Neuronal stem cell (in vitro differentiated cells): ENCODE measurements at regions not wholly inside any gene's neighbourhood (a gene's known extent, or its start where the extent isn't known, plus 50 kb on each side); places are given as distances from the start of the nearest gene placed in this dataset.

Experiments
- DNase-seq: peaks from one replicate; pipeline ENCODE4 v3.0.0-alpha.2; 2013; ENCODE audit warnings: low spot score
- H2AFZ ChIP-seq: one replicate; pipeline ENCODE4 v1.6.1; 2013; ENCODE audit warnings: mild to moderate bottlenecking, low read length, inconsistent platforms
- H2AK5ac ChIP-seq: 2 replicates; pipeline ENCODE4 v1.6.1; 2013; ENCODE audit warnings: low read depth, mild to moderate bottlenecking, inconsistent platforms, low read length, moderate library complexity, mixed read lengths
- H2BK120ac ChIP-seq: 2 replicates; pipeline ENCODE4 v1.6.1; 2013; ENCODE audit warnings: low read depth, mild to moderate bottlenecking, inconsistent platforms, low read length, moderate library complexity, mixed read lengths
- H2BK12ac ChIP-seq: one replicate; pipeline ENCODE4 v1.6.1; 2013; ENCODE audit warnings: low read length, inconsistent platforms
- H2BK15ac ChIP-seq: 2 replicates; pipeline ENCODE4 v1.6.1; 2013; ENCODE audit warnings: mild to moderate bottlenecking, low read length, inconsistent platforms, mixed read lengths
- H2BK5ac ChIP-seq: one replicate; pipeline ENCODE4 v1.6.1; 2013; ENCODE audit warnings: inconsistent platforms, mild to moderate bottlenecking, low read length, moderate library complexity
- H3K14ac ChIP-seq: one replicate; pipeline ENCODE4 v1.6.1; 2013; ENCODE audit warnings: low read length, inconsistent platforms
- H3K18ac ChIP-seq: 2 replicates; pipeline ENCODE4 v1.6.1; 2013; ENCODE audit warnings: low read length, inconsistent platforms
- H3K23ac ChIP-seq: 2 replicates; pipeline ENCODE4 v1.6.1; 2013; ENCODE audit warnings: low read depth, mild to moderate bottlenecking, mixed read lengths, low read length, inconsistent platforms; ENCODE audit not compliant: poor library complexity
- H3K27ac ChIP-seq: replicated peaks from 3 replicates; pipeline ENCODE4 v1.5.1; 2013; ENCODE audit warnings: low read length, inconsistent platforms
- H3K27me3 ChIP-seq, 3 experiments: 2 replicates each; pipeline ENCODE4 v1.6.1; 2013; ENCODE audit warnings: low read length in 3 of 3, mild to moderate bottlenecking in 2 of 3, inconsistent platforms in 1 of 3, low read depth in 1 of 3, mixed read lengths in 1 of 3, moderate library complexity in 1 of 3; ENCODE audit not compliant: control insufficient read depth in 3 of 3, insufficient read depth in 3 of 3
- H3K36me3 ChIP-seq, 2 donors: replicated peaks in 1 of 2; 2 replicates each; pipeline ENCODE4 v1.6.1; 2013; ENCODE audit warnings: low read length in 2 of 2; ENCODE audit not compliant: control insufficient read depth in 2 of 2, insufficient read depth in 2 of 2
- H3K4ac ChIP-seq: 2 replicates; pipeline ENCODE4 v1.6.1; 2013; ENCODE audit warnings: inconsistent platforms, mild to moderate bottlenecking, low read length, moderate library complexity
- H3K4me1 ChIP-seq, 2 donors: 1 replicate in 1 of 2; 2 replicates in 1 of 2; pipeline ENCODE4 v1.6.1; 2013; ENCODE audit warnings: low read length in 2 of 2, low read depth in 1 of 2; ENCODE audit not compliant: control insufficient read depth in 2 of 2, insufficient read depth in 1 of 2
- H3K4me2 ChIP-seq: one replicate; pipeline ENCODE4 v1.6.1; 2013; ENCODE audit warnings: mild to moderate bottlenecking, low read length, inconsistent platforms; ENCODE audit not compliant: insufficient read depth, poor library complexity, severe bottlenecking
- H3K4me3 ChIP-seq, 2 donors: 2 replicates each; pipeline ENCODE4 v1.5.1; 2013; ENCODE audit warnings: low read length in 2 of 2, mild to moderate bottlenecking in 2 of 2, inconsistent platforms in 1 of 2, moderate library complexity in 1 of 2
- H3K79me1 ChIP-seq: one replicate; pipeline ENCODE4 v1.6.1; 2013; ENCODE audit warnings: low read depth, mild to moderate bottlenecking, inconsistent platforms, low read length, moderate library complexity
- H3K9ac ChIP-seq: one replicate; pipeline ENCODE4 v1.6.1; 2013; ENCODE audit warnings: mild to moderate bottlenecking, low read depth, low read length, inconsistent platforms; ENCODE audit not compliant: poor library complexity
- H3K9me3 ChIP-seq, 2 donors: replicated peaks in 1 of 2; 2 replicates each; pipeline versions ENCODE3 to v1.6.1; 2013; ENCODE audit warnings: low read length in 2 of 2, mild to moderate bottlenecking in 2 of 2, inconsistent platforms in 1 of 2, low read depth in 1 of 2, mixed read lengths in 1 of 2, moderate library complexity in 1 of 2; ENCODE audit not compliant: control insufficient read depth in 2 of 2, insufficient read depth in 1 of 2
- H4K8ac ChIP-seq: one replicate; pipeline ENCODE4 v1.6.1; 2013; ENCODE audit warnings: low read depth, mild to moderate bottlenecking, inconsistent platforms, low read length, moderate library complexity
- H4K91ac ChIP-seq: one replicate; pipeline ENCODE4 v1.6.1; 2013; ENCODE audit warnings: low read length, low read depth, mild to moderate bottlenecking, inconsistent platforms; ENCODE audit not compliant: poor library complexity
- WGBS, 2 donors: extraction: QIAGEN DNeasy Blood & Tissue Kit; methylation state at CpG; one replicate each; pipeline ENCODE4 v1.1.7; 2013; ENCODE audit warnings: missing lambda C conversion rate in 2 of 2, mixed read lengths in 1 of 2; ENCODE audit not compliant: insufficient read length in 2 of 2, insufficient replicate concordance in 1 of 2; ENCODE audit errors: extremely low coverage in 2 of 2; 5-methylcytosine and 5-hydroxymethylcytosine counted together

DNA sequence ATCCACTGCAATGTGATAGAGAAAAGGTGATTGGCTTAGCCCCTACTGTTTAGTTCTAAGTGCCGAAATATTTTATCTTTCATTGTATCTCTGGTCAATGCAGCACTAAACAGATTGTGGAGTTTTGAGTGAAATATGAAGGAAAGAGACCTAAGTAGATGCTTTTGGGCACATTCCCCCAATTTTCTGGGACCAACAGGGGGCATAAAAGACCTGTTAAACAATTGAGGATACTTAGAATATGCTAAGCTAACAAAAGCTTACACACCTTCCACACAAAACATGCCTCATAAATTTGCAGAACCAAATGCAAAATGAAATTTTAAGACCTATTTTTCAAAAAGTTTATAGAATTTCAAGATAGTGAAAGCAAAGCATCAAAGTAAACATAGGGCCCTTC is 746.9 kb downstream of the TBC1D32 start:
- no peak overlapping the region for H2AK5ac ChIP-seq
- no peaks in the 10 kb centered on the region for H3K36me3 ChIP-seq
- no CpG with 5 or more reads among the region's 1 CpG for WGBS, 2 donors

DNA sequence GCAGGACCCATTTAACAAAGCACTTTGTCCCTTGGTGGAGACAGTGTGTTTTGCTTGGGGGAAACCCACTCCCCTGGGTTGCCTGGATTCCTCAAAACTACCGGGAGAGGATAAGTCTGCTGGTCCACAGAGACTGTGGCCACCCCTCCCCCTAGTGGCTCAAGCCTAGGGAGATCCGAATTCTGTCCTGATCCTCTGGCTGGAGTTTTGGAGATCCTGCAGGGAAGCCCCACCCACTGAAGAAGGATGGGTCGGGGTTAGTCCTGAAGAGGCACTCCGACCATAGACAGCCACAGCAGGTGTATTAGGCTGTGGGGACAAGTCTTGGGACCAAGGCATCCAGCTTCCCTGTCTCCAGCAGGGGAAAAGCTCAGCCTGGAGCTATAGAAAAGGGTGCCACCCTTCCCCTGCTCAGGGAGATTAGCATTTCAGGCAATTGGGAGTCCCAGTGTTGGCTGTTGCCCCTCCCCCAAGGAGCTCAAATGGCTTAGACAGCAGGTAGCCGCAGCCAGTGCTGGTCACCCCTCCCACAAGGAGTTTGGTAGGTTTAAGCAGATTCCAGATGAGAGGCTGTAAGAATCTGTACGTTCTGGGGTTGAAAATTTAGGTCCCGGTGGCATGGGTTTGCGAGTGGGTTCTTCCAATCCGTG is 750.0 kb downstream of the TBC1D32 start:
- Histone ChIP-seq H2BK12ac (no peak overlapping the region), H3K27me3 (no peaks in the 10 kb centered on the region), H2BK15ac (no peak overlapping the region), H4K91ac (no peak overlapping the region), H3K4me3 (no peak overlapping the region), H3K9me3 (no peaks in the 10 kb centered on the region), H3K4ac (no peak overlapping the region), H2BK120ac (no peak overlapping the region), H3K18ac (peak overlapping the region; percentile 4), H2AK5ac (no peak overlapping the region), H3K4me1 (peaks cover 0 to 3% of the 10 kb centered on the region in 2 donors), H3K14ac (no peak overlapping the region), H3K27ac (no peak overlapping the region), H4K8ac (no peak overlapping the region), H3K9ac (no peak overlapping the region), H2BK5ac (no peak overlapping the region), H2AFZ (no peak overlapping the region), H3K4me2 (no peak overlapping the region), H3K79me1 (no peaks in the 10 kb centered on the region), H3K23ac (no peak overlapping the region), H3K36me3 (no peaks in the 10 kb centered on the region)
- WGBS, 2 donors = no CpG with 5 or more reads among the region's 9 CpGs
- no peak for DNase-seq

More for the DNA sequence above, 746.9 kb downstream of the TBC1D32 start:
- DNase-seq = no peak
- Histone ChIP-seq H2AFZ (no peak overlapping the region), H3K9me3 (no peaks in the 10 kb centered on the region), H3K4ac (no peak overlapping the region), H3K27me3 (no peaks in the 10 kb centered on the region), H2BK120ac (no peak overlapping the region), H3K79me1 (no peaks in the 10 kb centered on the region), H4K91ac (no peak overlapping the region), H3K14ac (no peak overlapping the region), H3K4me2 (no peak overlapping the region), H3K27ac (no peak overlapping the region), H2BK12ac (no peak overlapping the region), H3K9ac (no peak overlapping the region), H2BK5ac (no peak overlapping the region), H3K4me3 (no peak overlapping the region), H3K18ac (no peak overlapping the region), H3K23ac (no peak overlapping the region), H2BK15ac (no peak overlapping the region), H3K4me1 (peaks cover 0 to 3% of the 10 kb centered on the region in 2 donors), H4K8ac (no peak overlapping the region)

DNA sequence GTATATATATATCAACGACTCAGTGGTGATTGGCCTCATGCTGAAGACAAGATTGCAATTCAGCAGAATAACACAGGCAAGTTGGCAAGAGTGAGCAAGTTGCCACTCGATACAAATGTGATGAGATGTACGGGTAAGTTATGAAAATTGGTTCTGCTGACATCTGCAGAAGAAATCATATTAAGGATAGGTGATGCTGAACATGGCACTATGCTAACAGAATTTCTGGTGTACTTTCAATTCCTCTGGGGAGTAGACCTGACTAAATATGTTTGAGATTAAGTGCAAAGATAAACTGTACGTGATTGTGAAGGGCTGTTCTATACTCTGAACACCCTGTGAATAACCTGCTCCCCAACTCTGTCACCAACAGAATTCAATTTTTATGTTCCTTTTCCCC is 758.2 kb downstream of the TBC1D32 start:
- H3K18ac ChIP-seq = no peak overlapping the region
- H4K8ac ChIP-seq = no peak overlapping the region
- H3K4me3 ChIP-seq = no peak overlapping the region
- no peaks in the 10 kb centered on the region for H3K79me1 ChIP-seq
- no peak overlapping the region for H3K27ac ChIP-seq
- no peak overlapping the region for H4K91ac ChIP-seq
- H3K4me1 ChIP-seq = no peaks in the 10 kb centered on the region
- H2AK5ac ChIP-seq = no peak overlapping the region
- H2BK12ac ChIP-seq = no peak overlapping the region
- no peaks in the 10 kb centered on the region for H3K27me3 ChIP-seq
- no peaks in the 10 kb centered on the region for H3K9me3 ChIP-seq
- no peak overlapping the region for H2BK15ac ChIP-seq
- no peaks in the 10 kb centered on the region for H3K36me3 ChIP-seq
- DNase-seq = no peak
- WGBS, 2 donors = no CpG with 5 or more reads among the region's 4 CpGs
- H2BK5ac ChIP-seq = no peak overlapping the region
- H3K23ac ChIP-seq = no peak overlapping the region
- H2AFZ ChIP-seq = no peak overlapping the region
- H3K9ac ChIP-seq = no peak overlapping the region
- no peak overlapping the region for H2BK120ac ChIP-seq
- no peak overlapping the region for H3K4ac ChIP-seq
- no peak overlapping the region for H3K14ac ChIP-seq
- no peak overlapping the region for H3K4me2 ChIP-seq

DNA sequence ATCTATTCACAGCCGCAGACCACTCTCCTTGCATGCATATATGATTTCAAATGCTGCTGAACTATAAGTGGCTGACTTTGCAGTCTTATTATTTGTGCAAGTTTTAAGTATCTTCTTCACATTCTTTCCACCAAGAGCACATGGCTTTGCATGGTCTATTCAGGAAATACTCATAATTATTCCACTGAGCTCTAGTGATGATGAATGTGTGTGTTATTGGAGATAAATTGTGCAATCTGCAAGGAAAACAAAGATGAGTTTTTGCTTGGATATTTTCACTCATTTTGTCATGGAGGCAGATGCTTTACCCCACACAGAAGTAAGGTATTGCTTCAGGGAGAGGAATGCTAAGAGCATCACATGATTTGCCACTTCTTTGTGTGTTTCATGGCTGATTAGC is 764.6 kb downstream of the TBC1D32 start:
- H4K91ac ChIP-seq = no peak overlapping the region
- no CpG with 5 or more reads among the region's 1 CpG for WGBS, 2 donors
- no peak overlapping the region for H4K8ac ChIP-seq
- H3K23ac ChIP-seq = no peak overlapping the region
- no peak for DNase-seq
- H3K27me3 ChIP-seq = no peaks in the 10 kb centered on the region
- H3K14ac ChIP-seq = no peak overlapping the region
- no peak overlapping the region for H3K9ac ChIP-seq
- H3K4me2 ChIP-seq = no peak overlapping the region
- no peak overlapping the region for H3K4me3 ChIP-seq
- H2AFZ ChIP-seq = no peak overlapping the region
- no peak overlapping the region for H3K4ac ChIP-seq
- H3K27ac ChIP-seq = no peak overlapping the region
- no peaks in the 10 kb centered on the region for H3K79me1 ChIP-seq
- no peak overlapping the region for H2BK120ac ChIP-seq
- H2BK12ac ChIP-seq = no peak overlapping the region
- no peak overlapping the region for H2AK5ac ChIP-seq
- no peak overlapping the region for H2BK15ac ChIP-seq
- no peak overlapping the region for H3K18ac ChIP-seq
- no peak overlapping the region for H2BK5ac ChIP-seq
- H3K36me3 ChIP-seq = no peaks in the 10 kb centered on the region
- H3K9me3 ChIP-seq = no peaks in the 10 kb centered on the region
- H3K4me1 ChIP-seq = peaks cover 0 to 4% of the 10 kb centered on the region in 2 donors
